CD1c-positive myeloid dendritic cell (primary cell): ENCODE measurements at regions not wholly inside any gene's neighbourhood (a gene's known extent, or its start where the extent isn't known, plus 50 kb on each side); places are given as distances from the start of the nearest gene placed in this dataset.

Experiments
- DNase-seq: peaks from one replicate; pipeline ENCODE4 v3.0.0-alpha.2; 2016; ENCODE audit errors: extremely low spot score

DNA sequence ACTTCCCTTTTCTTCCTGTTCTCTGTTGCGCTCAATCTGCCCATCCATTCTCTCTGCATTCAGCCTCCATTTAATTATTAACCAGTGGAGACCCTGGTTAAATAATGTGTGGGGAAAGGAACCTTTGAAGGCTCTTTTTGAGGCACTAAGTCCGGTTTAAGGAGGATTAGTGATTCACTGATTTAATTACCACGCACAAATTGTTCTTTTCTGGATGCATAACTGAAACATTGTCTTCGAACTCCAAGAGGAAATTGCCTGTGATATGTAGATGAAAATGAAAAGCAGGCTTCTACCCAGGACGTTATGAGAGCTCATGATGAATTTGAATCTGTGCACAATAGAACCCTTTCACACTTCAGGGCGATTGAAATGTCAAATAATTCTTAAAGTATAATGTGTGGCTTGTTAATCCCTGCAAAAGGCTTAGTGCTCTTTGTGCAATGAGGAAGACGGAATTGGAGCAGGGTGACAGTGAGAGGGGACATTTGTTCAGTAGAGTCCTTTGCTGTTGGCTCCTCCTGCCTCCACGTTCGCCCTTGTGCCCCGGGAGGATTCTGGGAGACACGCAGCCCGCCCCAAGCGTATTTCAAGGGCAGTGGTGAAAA, 51.1 kb upstream of the ZNF236 start:
- no peak for DNase-seq

DNA sequence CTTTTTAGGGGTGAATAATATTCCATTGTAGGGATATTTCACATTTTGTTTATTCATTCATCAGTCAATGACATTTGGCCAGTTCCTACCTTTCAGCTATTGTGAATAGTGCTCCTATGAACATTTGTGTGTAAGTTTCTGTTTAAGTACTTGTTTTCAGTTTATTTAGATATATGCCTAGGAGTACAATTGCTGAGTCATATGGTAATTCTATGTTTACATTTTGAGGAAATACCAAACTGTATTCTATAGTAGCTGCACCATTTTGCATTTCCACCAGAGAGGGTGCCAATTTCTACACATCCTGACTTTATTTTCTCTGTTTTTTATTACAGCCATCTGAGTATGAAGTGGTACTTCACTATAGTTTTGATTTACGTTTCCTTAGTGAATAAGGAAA, 54.4 kb upstream of the ZNF236 start:
- no peak for DNase-seq

DNA sequence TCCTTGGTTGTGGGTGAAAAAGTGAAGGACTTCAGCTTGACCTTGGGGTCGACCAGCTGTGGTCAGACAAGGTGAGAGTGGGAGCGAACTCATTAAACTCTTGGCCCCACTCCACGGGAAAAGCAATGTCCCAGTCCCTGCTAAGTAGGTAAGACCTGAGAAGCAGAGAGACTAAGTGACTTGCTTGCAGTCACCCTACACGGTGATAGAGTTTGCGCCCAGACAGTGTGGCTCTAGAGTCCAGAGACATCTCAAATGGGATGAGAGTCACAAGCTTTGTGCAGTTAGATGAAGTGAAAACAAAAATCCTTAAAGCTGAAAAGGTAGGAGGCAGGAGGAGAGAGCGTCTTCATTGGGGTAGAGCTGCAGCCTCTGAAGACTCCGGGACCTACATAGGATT, 55.9 kb upstream of the ZNF236 start:
- DNase-seq, result no peak

DNA sequence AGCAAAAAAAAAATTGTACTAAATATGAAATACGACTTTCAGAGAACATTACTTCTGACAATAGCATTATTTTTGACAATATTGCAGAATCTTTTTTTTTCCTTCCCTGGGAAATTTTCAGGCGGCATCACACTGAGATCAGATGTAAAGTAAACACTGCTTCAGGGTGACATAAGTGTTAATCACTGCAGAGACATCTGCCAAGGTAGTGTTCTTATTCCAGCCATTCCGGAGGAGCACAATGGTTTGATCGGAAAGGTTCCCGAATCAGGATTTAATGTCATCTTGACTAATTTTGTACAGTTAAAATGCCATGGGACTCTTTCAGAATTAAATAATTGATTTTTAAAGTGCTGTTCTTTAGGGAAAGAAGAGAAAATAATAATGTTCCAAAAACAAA, 56.7 kb upstream of the ZNF236 start:
- DNase-seq, result no peak

DNA sequence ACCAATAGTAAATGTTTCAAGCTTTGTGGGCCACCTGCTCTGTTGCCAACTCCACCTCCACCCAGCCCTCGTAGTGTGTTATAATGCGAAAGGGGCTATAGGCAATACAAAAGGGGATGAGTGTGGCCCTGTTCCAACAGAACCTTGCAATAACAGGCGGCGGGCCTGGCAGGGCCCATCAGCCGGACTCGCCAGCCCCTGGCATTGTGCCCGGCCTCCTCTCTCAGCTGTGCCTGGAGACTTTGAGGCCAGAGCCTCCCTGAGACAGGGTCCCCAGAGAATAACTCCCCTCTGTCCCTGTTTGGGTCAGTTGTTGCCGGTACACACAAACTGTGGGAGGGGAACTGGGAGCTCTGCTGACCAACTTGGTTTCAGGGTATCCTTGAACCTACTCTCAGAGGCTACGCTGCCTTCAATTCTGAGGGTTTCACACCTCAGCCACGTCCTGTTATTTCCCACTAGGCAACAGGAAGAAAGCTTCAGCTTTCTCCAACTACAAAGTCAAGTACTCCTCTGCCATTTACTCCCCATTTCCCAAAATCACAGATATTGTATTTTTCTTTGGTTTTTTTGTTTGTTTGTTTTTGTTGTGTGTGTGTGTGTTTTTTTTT, 58.0 kb upstream of the ZNF236 start:
- no peak for DNase-seq

DNA sequence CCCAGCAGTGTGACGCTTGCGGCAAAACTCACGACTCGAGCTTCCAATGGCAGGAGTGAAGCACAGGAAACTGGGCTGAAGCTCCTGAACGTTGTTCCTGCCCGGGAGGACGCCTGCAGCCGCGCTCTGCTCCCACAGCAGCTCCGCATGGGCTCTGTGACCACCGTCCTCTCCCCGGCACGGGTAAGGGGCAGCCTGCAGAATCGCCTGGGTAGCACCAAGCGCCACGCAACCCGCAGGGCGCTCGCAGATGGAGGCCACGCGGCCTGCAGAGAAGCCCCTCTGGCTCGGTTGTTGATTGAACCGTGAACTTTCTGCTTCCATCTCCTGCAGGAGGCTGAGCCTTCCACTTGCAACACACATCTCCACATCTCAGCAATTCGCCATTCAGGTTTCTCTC, 63.3 kb upstream of the ZNF236 start:
- DNase-seq, result no peak

DNA sequence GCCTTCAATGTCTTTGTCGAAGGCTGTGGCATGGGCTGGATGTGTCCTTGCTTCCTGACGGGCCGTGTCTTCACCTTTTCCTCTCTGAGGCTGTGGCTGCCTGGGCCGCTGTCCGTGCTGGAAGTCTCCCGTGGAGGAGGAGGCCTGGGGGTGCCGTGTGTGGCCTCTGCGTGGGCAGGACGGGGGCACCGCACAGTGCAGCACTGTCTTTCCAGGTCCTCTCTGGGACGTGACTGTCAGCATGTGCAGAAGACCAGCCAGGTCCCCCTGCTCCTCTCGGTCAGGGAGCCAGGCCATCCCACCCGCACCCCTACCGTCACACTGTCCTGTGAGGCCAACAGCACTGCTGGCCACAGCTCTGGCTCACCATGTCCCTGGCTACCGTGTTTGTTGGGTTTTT, 64.4 kb upstream of the ZNF236 start:
- no peak for DNase-seq

DNA sequence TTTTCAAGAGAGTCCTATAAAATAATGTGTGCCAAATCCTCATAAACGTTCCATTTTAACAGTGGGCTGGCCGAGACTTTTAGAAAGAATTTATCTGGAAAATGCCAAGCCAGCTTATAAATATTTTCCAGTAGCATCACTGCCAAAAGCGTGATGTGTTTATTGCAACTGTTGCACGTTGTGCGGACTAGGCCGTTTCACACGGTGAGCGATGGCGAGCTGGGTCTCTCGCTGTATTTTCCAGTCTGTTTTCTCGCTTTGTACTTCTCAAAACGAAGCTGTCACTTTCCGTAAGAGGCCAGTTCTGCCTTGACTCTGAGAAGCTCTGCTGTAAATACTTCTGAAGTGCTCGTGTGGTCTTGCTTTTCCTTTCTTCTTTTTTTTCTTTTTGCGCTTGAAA, 65.0 kb upstream of the ZNF236 start:
- no peak for DNase-seq

DNA sequence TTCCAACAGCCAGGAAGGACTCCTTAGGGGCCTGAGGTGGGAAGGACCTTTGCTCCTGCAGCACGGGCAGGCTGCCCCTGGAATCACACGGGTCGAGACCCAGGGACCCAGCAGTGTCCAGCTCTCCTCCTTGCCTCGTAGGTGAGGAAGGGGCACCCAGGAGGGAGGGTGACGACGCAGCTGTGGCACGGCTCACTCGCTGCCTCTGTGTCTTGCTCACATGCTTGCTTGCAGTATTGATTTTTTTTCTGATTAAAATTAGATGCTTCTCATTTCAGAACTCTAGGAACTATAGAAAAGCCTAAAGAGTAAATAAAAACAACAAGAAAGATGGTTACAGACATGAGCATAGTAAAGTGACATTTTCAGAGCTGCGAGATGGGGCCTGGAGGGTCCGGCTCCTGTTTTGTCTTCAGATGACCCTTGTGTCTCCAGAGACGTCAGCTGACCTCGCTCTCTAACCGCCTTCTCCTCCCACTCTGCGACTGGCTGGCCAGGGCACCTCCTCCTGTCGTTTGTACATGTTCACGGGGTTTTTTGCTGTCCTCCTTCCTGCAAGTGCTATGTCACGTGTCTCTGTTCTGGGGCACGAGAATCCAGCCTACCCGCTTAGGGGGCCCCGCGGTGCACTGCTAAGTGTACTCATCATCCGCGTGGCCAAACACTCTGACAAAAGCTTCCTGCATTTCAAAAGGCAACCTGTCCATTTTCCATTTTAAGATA, 65.7 kb upstream of the ZNF236 start:
- no peak for DNase-seq

DNA sequence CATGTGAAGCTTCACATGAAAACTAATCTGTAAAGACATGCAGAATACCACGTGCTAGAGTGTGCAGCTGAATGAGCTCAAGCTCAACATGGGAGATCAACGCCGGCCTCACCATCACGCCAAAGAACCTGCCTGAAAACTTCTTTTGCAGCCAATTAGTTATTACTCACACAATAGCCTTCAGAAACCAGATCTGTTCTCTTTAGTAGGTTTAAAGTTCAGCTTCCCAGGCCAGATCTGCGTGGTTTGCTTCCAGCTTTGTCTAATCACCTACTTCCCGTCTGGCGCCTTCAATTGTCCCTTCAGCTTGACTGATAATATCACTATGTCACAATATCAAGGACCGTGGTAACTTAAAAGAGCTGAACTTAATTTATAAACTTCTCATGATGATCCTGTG, 68.0 kb upstream of the ZNF236 start:
- no peak for DNase-seq

DNA sequence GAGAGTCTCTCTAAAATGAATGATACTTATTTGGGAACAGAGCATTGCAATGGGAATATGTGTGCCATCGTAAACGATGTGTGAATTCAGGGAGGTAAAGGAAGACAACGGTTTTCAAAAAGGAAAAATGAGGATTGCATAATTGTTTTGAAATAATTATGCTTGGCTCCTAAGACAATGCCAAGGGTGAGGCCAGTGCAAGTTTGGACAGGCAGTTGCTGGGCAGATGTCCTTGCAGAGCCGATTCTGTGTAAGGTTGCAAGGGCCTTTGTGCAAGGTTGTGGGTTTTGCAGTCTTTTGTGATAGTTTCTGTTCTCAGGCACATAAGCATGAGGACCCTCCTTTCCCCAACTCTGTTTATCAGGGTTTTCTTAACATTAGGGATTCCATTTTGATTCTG, 70.0 kb upstream of the ZNF236 start:
- DNase-seq, result no peak

DNA sequence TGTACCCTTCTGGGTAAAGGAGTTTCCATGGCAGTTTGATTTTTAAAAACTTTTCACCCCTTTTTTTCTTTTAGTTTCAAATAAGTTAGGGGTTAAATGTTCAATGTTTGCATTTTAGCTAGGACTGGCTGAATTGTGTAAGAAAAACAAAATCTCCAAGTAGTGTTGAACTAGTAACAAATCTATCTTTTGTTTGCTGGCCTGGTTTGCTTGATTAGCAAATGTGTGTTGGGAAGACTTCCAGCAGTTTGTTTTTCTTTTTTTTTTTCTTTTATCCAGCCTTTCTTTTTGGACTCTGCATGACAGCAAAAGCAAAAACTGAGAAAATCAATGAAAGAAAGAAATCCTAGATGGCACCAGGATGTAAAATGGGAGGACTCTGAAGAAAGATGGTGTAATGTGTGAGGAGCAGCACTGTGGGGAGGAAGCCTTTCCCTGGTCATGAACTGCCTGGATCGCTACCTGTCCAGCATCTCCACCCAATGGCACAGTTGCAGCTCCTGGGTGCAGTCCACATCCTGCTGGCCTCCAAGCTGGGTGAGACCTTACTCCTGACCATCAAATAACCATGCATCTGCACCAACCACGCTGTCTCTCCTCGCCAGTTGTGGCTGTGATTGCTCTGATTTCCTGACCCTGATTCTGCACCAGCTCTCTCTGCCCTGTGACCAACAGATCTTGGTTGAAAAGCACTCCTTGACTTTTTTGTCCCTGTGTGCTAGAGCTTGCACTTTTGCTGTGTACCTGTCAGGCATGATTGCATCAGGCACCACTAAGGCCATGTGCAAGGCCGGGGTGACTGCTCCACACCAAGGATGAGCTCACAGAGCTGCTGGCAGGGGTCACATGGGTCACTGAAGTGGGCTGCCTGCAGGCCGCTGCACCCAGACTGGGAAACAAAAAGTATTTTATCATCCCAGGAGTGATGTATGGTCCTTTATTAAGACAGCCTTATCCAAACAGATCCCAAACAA, 71.2 kb upstream of the ZNF236 start:
- no peak for DNase-seq

DNA sequence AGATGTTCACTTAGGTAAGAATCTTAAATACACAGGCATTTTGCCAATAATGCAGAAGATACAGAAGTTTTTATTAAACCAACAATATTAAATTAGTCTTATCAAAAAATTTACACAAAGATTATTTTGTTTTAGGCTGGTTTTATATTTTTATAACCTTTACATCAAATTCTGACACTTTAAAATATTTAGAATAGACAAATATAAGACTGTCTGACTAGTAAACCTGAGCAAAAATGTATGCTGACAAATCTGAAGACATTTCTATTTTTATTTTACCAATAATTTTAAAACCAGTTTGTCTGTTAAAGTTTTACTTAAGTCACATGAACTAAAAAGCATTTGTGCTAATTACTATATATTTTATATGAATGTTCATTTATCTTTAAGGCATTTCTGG, 72.1 kb upstream of the ZNF236 start:
- no peak for DNase-seq

DNA sequence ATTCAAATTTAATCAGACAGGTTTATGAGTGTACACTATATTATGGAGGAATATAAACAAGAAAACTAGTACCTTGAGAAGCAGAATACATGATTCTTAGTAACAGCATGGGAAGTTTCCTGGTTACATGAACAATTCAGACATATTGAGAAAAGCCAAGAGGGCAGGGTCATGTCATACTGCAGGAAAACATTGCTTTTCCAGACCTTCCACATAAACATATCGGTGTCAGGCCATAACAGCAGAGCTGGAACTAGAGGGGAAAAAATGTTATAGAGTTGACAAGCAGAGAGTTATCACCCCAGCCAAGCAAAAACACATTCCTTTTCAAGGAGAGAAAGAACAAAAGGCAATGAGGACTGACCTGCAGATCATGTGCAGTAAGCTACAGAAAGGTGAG, 74.7 kb upstream of the ZNF236 start:
- no peak for DNase-seq

DNA sequence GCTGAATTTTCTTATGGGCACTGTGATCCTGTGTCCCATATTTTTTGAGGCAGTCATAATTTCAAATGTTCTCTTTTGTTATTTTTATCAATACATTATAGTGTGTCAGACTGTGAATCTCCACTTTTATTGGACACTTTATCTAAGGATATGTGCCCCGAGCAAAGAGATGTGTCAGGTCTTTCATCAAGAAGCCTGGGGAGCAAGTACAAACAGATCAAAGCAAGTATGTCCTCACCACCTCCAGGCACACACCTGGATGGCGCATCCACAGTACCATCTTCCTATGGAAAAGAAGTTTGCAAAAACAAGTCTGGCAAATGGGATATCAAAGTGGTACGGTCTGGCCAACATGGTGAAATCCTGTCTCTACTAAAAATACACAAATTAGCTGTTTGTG, 81.0 kb upstream of the ZNF236 start:
- no peak for DNase-seq

DNA sequence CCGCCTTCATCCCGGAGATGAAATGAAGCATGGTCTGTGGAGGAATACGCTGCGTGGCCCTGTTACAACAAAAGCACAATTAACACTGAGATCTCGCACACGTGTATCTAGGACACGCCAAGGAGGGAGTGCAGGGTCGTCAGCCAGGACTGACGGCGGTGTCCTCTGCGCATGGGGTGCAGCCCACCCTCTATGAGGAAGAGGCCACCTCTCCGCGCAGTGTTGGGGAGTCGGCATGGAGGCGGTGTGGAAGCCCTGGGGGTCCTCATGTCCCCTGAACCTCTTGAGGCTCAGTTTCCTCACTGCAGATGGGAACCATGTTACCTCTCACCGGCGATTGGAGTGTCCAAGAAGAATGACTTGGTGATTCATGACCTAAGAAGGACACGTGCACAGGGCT, 86.0 kb upstream of the ZNF236 start:
- DNase-seq, result no peak

DNA sequence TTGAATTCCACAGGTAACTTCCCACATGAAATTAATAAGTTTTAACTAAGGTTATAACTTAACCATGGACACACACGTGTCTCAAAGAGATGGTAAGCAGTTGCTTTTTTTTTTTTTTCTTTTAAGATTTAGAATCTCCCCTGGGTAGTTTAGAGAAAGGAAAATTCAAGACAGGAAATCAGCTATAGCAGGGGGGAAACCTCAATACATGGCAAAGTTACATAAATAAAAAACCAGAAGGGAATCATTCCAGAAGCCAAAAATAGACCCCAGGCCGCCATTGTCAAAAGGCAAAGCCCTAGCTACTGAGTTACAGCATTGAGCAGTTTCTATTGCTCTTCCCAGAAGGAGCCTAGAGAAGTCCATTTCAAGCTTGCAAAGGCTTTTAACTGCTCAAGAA, 91.5 kb upstream of the ZNF236 start:
- no peak for DNase-seq

DNA sequence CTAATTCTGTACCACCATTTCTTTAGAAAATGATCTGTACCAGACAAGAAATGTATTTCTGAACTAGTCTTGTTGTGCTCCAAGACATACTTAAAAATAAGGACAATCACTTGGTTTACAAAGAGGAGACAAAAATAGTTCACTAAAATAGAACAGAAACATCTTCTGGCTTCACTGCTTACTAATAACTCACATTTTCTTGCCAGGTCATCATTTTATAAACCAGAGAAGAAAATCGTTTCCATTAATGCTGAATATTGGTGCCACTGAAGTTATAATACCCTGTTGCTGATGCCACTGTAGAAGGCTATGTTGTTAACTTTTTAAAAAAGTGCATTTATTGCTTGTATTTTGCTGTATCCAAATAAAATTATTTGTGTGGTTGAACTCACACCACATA, 94.8 kb upstream of the ZNF236 start:
- DNase-seq, result no peak

DNA sequence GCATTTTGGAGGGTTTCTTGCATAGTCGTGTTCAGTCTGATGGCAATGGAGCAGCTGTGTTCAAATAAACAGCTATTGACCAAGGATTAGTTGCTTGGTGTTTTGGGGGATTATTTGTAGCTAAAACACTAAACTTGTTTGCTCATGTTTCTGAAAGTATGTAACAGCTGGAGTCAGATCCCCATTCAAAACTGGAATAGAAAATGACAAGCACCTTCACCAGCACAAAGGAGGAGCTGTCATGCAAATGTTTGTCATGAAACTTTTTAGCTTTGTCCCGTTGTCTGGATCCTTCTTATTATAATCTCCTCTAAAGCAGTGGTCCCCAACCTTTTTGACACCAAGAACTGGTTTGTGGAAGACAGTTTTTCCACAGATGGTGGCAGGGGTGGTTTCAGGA, 96.9 kb upstream of the ZNF236 start:
- DNase-seq, result no peak

DNA sequence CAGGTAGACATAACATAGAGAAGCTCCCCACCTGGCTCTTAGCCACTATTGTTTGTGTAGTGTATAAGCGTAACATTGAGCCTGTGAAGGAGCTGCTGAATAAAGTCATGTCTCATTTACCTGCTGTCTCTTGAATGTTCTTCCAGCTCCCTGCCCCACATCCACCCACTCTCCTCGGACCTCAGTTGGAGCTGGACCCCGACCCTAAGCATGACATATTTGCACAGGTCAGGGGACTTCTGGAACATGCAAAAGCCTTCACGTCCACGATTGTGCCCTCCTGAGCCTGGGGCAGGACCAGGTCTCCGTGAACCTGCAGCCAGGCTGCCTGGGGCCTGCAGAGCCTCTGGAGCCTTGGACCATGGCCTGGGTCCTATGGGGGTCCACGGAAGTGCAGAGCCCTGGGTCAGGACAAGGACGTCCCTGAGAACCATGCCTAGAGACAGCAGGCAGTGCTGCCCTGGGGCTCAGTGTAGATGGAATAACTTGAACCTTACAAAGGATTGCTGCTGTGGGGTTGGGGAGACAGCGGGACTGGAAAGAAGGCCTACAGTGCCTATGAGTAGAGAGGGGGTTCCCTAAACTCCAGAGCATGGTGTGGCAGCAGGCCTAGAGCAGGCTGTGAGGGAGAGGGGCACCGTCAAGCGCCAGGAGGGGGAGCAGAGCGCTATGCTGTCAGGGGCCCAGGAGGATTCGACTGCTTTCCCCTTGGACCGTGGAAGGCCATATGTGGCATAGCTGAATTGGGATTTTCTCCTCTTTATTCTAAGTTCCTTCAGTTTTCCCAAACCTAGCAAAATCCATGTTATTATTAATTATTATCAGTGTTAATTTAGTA, 99.9 kb upstream of the ZNF236 start:
- DNase-seq, result no peak

DNA sequence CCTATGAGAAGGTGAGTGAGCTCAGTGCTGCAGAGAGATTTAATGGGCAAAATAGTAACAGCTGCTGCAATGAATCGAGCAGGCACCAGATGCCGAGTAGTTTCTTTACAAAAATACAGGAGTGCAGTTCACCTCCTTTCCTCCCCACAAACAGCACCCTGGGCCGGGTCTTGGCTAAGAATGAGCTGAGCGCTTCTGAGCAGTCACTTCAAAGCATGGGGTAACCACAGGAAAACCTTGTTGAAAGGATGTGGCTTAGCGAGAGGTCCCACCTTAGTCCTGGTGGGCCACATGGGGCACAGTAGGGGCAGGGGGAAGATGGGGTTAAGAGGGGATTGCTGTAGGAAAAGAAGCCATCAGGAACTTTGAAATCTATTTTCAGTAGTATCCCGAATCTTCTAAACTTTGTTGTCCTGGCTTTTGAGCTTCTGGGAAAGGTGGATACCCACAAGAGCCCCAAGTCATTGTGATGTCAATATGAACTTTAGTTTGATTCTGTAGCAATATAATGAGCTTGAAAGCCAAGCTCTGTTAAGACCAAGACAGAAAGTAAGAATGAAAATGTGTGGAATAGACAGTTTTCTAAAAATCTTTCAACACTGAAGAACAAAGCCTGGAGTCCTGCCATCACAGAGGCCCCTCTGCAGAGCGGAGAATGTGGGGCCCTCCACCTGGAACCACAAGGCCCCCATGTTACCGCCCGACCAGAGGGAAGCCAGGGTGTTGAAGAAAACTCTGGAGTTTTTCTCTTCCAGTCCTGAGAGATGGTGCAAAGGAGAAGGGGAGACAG, 101.0 kb upstream of the ZNF236 start:
- DNase-seq, result peak; percentile 25
